HG03135 (cell line): ENCODE measurements at regions not wholly inside any gene's neighbourhood (a gene's known extent, or its start where the extent isn't known, plus 50 kb on each side); places are given as distances from the start of the nearest gene placed in this dataset.

Source experiments
- ATAC-seq: cut with Tn5 transposase; IDR thresholded peaks from one replicate; pipeline ENCODE4 v1.9.1; 2021; ENCODE audit warnings: mild to moderate bottlenecking, moderate library complexity; ENCODE audit not compliant: unreplicated experiment

DNA sequence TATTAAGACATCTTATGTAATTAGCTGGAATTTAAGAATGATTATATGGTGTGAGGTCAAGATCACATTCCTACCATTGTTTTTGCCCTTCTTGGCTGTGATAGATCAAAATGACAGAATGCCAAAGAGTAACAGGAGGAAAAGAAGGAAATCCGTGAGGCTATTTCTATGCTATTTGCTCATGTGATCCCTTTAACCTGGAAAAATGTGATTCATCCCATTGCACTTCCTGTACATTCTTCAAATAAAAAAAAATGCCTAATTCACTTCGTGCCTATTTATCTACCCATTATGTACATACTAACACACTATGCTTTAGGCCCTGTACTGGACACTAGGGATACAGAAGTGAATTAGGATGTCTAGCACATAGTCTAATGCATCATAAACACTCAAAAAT lies 154.1 kb upstream of the PAPPA start:
- ATAC-seq, result no peak

DNA sequence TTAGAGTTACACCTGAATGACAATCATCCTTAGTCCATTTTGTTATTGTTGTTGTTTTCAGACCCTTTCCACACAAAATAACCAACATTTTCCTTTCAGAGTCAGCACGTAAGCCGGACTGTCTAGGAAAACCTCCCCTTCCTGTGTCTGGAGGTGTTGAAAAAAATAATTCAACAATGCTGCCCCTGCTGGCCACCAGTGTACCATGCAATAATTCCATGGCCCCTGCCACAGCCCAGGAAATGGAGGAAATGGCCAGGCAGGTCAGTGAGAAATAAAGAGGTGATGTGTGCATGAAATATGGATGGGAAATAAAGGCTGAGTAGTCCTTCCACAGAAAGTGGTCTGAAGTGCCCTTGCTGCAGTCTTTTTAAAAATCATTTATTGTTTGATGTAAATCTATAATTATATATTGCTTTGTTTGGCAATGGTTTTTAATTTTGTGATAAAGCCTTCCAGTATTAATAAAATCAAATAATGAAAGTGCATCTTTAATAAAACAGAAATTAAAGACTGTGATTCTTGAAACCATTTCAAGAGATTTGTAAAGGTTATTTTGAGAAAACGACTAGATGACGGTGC lies 152.8 kb upstream of the PAPPA start:
- peak; percentile 55 for ATAC-seq

DNA sequence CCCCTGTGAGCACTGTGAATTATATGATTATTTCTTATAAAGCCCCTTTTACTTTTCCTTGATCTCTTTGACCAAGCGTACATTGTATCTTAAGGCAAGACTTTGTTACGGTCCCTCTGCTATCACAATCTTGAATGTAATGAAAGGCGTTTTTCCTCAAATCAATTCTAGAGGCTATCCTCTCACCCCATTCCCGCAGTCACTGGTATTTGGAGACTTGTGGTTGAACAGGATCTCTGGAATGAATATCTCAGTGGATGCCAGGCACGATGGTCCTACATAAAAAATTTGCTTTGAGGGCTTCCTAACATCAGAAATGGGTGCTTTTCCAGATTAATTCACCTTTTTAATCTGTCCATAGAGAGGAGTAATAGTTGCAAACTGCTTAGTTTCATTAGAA lies 151.4 kb upstream of the PAPPA start:
- no peak for ATAC-seq

DNA sequence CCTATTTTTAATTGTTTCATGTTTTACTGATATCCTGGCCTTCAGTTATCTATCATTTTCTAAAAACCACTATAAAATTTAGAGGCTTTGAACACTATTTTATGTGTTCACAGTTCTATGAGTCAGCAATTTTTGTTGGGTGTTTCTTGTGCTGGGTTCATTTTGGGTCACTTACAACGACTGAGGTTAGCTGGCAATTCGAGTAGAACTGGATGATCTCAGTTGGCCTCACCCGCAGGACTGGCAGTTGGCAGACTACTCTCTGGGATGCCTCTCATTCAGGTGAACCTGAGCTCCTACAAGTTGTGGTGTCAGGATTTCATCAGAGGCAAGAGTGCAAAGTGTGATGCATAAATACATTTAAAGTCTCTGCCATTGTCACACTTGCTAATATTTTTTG lies 151.0 kb upstream of the PAPPA start:
- ATAC-seq, result no peak

- no peak for ATAC-seq
Observed at GRCh38 chr9:116003397-116003796, 150.2 kb upstream of the PAPPA start.

DNA sequence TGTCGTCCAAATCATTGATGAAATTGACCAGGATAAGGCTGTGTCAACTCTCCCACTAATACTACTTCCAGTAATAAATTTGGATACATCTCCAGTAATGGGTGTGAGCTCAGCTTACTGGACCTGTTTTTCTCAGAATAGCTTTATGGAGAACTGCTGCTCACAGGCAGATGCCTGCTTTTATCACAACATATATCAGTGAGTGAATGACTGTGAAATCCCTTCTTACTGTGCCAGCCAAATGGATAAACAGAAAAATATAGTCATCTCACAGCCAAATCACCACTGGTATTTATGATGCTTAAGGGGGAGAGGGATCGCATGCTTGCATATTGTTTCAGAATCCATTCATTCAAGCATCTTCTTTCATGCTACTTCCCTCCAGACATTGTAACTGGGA lies 148.4 kb upstream of the PAPPA start:
- ATAC-seq, result no peak

DNA sequence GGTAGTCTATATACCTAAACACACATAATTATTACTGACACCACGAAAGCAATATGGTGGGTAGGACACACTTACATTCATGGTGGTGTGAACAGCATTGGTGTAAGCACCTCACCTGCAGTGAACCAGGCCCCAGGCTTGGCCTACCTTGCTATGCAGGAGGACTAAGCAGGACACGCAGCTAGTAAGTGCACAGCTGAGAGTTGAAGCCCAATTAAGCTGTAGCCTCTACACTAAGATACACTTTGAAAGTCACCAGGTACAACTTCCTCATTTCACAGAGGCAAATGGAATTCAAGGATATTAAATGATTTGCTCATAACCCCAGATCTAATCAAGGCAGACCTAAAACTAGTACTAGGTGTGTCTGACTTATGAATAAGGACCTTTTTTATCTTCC lies 145.8 kb upstream of the PAPPA start:
- no peak for ATAC-seq

- ATAC-seq, result no peak
Observed at GRCh38 chr9:116008278-116008677, 145.3 kb upstream of the PAPPA start.

GRCh38 chr9:116009420-116009819 lies 144.2 kb upstream of the PAPPA start:
- no peak for ATAC-seq

GRCh38 chr9:116015855-116016254 lies 137.7 kb upstream of the PAPPA start:
- no peak for ATAC-seq

DNA sequence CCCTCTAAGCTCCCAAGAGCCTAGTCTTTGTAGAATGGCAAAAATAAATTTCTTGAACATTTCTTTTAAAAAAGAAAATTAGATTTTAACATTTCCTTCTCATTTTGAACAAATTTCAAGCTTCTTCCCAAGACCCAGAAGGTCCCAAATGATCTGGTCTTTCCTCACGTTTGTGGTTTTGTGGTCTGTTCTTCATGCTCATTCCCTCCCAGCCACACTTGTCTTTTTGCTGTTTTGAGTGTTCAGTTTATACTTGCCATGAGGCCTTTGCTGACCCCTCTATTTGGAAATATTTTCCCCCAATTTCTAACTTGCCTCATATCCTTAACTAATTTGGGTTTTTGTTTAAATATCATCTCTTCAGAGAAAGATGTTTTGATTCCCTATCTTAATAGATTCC lies 133.4 kb upstream of the PAPPA start:
- no peak for ATAC-seq

GRCh38 chr9:116020801-116021200 lies 132.8 kb upstream of the PAPPA start:
- ATAC-seq, result no peak

DNA sequence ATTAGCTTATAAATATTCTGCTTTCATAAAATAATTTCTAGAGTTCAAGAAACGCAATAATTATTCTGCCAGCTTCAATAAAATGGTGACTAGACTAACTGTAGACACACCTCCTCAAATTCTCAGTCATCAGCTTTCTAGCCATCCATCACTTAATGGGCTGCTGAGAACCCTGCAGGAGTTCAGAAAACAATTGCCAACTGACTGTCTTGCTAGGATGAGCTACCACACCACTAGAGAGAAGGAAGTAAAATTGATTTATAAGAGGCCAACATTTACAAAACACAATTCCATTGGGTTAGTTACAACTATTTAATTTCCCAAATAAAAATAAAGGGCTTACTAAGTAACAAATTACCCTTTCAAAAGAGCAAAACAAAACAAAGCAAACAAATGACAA lies 126.5 kb upstream of the PAPPA start:
- no peak for ATAC-seq

DNA sequence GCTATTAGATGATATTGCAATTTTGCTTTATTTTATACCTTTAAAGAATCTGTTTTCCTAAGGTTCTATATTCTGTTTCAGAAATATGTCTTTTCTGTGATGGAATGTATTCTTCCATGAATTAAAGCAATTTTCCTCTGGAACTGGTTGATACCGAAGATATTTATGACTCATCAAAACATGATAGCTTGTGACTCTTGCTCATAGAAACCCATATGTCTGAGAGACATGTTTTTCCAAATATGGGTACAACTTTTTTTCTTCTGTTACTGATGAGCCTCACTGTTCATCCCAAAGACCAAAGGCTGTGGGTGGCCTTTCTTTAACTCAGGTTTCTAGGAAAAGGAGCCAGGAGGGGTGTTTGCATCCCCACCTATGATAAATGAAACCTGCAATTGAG lies 126.1 kb upstream of the PAPPA start:
- no peak for ATAC-seq

- ATAC-seq, result no peak
Observed at GRCh38 chr9:116027951-116028350, 125.6 kb upstream of the PAPPA start.

GRCh38 chr9:116030517-116030916 lies 123.1 kb upstream of the PAPPA start:
- no peak for ATAC-seq

DNA sequence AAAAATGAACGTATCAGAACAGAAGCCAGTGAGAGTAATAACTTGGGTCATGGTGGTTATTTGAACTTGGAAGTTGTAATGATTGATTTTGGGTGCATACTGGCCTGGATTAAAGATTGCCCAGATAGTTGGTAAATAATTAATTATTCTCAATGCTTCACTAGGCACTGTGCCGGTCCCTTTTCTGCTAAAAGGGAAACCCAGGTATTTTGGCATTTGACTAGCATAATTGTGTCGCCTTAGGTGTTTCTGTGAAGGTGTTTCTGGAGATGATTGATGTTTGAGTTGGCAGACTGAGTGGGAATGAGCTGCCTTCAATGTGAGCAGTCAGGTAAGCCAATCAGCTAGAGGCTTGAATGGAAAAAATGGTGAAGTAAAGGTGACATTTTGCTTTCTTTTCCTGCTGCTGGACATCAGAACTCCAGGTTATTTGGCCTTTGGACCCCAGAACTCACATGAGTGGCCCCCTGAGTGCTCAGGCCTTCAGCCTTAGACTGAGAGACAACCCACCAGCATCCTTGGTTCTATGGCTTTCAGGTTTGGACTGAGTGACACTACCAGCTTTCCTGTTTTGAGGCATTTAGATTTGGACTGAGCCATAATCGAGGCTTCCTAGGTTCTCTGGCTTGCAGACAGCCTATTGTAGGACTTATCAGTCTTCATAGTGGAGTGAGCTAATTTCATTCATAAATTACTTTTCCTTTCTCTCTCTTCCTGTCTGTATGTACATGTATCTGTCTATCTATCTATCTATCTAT lies 120.7 kb upstream of the PAPPA start:
- no peak for ATAC-seq

DNA sequence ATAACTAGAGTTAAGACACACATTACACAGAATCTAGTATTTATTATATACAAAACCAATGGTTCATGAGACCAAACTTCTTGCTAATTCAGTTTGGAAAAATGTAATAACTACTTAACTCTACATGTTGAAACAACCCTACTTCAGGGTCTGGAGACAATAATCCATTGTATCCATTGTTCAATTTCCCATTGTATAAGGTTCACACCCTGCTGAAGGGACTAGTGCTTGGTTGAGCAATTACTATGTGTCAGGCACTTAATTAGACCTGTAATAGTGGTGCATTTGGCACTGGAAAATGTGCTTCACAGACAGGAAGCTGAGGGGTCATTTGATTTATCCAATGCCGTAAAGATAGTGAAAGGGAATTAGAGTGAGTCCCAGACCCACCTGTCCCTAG lies 114.3 kb upstream of the PAPPA start:
- ATAC-seq, result no peak

GRCh38 chr9:116039893-116040292 lies 113.7 kb upstream of the PAPPA start:
- ATAC-seq, result no peak

GRCh38 chr9:116042321-116042720 lies 111.3 kb upstream of the PAPPA start:
- no peak for ATAC-seq

DNA sequence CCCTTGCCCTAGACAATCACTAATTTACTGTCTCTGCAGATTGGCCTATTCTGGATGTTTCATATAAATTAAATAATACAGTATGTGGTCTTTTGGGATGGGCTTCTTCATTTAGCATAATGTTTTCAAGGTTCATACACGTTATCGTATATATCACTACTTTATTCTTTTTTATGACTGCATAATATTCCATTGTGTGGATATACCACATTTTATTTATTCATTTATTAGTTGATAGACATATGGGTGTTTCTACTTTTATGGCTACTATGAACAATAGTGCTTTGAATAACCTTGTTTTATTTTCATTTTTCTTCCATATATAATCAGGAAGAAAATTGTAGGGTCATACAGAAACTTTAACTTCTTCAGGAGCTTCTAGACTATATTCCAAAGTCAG lies 108.5 kb upstream of the PAPPA start:
- no peak for ATAC-seq

DNA sequence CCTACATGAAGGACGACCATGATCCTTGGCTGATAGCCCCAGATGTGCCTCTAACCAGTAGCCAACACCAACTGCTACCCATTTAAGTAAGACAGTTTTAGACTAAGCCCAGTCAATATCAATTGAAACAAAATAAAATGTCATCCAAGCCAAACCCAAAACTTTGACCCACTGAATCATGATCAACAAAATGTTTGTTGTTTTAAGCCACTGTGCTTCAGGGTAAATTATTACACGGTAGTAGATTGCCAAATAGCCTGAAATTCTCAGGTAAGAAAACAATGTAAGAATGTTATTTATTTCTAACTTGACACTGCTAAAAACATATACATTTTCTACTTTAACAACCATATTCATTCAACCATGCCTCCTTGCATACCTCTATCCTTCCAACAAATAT lies 105.5 kb upstream of the PAPPA start:
- ATAC-seq, result no peak

GRCh38 chr9:116049456-116049855 lies 104.1 kb upstream of the PAPPA start:
- no peak for ATAC-seq
